H1 (cell line): ENCODE measurements at regions not wholly inside any gene's neighbourhood (a gene's known extent, or its start where the extent isn't known, plus 50 kb on each side); places are given as distances from the start of the nearest gene placed in this dataset.

Experiments used
- CTCF ChIA-PET: fragments of 300-600 bp; sonication (Branson Sonifier 250); formaldehyde crosslinking; loops from one replicate; lab custom pipeline; 2021; ENCODE audit not compliant: partially characterized antibody; lab: Charles Lee
- POLR2A ChIA-PET: fragments of 300-600 bp; sonication (Branson Sonifier 250); formaldehyde crosslinking; loops from one replicate; lab custom pipeline; 2021; ENCODE audit warnings: inconsistent platforms; ENCODE audit not compliant: partially characterized antibody; lab: Charles Lee
- DNase-seq, 2 experiments: peaks; one replicate each; pipeline versions ENCODE4 v3.0.0 to v3.0.0-alpha.2; 2010 to 2022; ENCODE audit warnings: low spot score in 2 of 2, low read depth in 1 of 2, mixed read lengths in 1 of 2
- FAIRE-seq: peaks from 2 replicates; lab custom pipeline; 2011; peaks lifted over from hg19 to GRCh38; lab: Jason Lieb, UNC
- H2AFZ ChIP-seq: 2 replicates; pipeline ENCODE4 v1.8.1; 2012; ENCODE audit warnings: low read length, inconsistent platforms
- H2AK5ac ChIP-seq: 2 replicates; pipeline ENCODE4 v1.6.1; 2013; ENCODE audit warnings: low read depth, low read length
- H2BK120ac ChIP-seq: replicated peaks from 2 replicates; pipeline ENCODE3; 2013; ENCODE audit warnings: low read depth, low read length, inconsistent platforms
- H2BK12ac ChIP-seq: 2 replicates; pipeline ENCODE4 v1.6.1; 2013; ENCODE audit warnings: low read depth, low read length
- H2BK15ac ChIP-seq: 2 replicates; pipeline ENCODE4 v1.6.1; 2013; ENCODE audit warnings: low read length
- H2BK20ac ChIP-seq: 2 replicates; pipeline ENCODE4 v1.6.1; 2013; ENCODE audit warnings: low read length
- H2BK5ac ChIP-seq: 2 replicates; pipeline ENCODE4 v1.6.1; 2013; ENCODE audit warnings: low read depth, low read length
- H3K14ac ChIP-seq: 2 replicates; pipeline ENCODE4 v1.6.1; 2013; ENCODE audit warnings: inconsistent platforms; ENCODE audit not compliant: insufficient read length
- H3K18ac ChIP-seq: 2 replicates; pipeline ENCODE4 v1.6.1; 2013; ENCODE audit warnings: low read length; ENCODE audit errors: extremely low read depth
- H3K23ac ChIP-seq: 2 replicates; pipeline ENCODE4 v1.6.1; 2013; ENCODE audit warnings: inconsistent platforms; ENCODE audit not compliant: insufficient read length
- H3K23me2 ChIP-seq: 2 replicates; pipeline ENCODE4 v1.6.1; 2013; ENCODE audit warnings: low read depth, low read length
- H3K27ac ChIP-seq: 2 replicates; pipeline ENCODE4 v1.6.1; 2011; ENCODE audit warnings: low read depth, low read length, inconsistent platforms
- H3K27me3 ChIP-seq, 4 experiments: replicated peaks in 1 of 4; 1 replicate in 1 of 4; 2 replicates in 3 of 4; pipeline versions ENCODE4 v1.6.1 to v1.8.1; 2011 to 2013; ENCODE audit warnings: low read length in 3 of 4, mild to moderate bottlenecking in 3 of 4, inconsistent platforms in 2 of 4, mixed read lengths in 2 of 4, moderate library complexity in 1 of 4; ENCODE audit not compliant: control insufficient read depth in 3 of 4, insufficient read depth in 3 of 4; ENCODE audit errors: extremely low read depth in 1 of 4
- H3K36me3 ChIP-seq, 4 experiments: 2 replicates each; pipeline versions ENCODE4 v1.6.1 to v1.8.1; 2011 to 2013; ENCODE audit warnings: mild to moderate bottlenecking in 4 of 4, low read length in 3 of 4, moderate library complexity in 2 of 4, control low read depth in 1 of 4, inconsistent platforms in 1 of 4; ENCODE audit not compliant: insufficient read depth in 4 of 4, control insufficient read depth in 2 of 4
- H3K4ac ChIP-seq: replicated peaks from 2 replicates; pipeline ENCODE3; 2013; ENCODE audit warnings: low read length, low read depth, mixed read lengths, inconsistent platforms; ENCODE audit not compliant: insufficient read length
- H3K4me1 ChIP-seq, 4 experiments: replicated peaks in 1 of 4; 1 replicate in 1 of 4; 2 replicates in 3 of 4; pipeline versions ENCODE4 v1.6.1 to v1.8.1; 2011 to 2013; ENCODE audit warnings: low read length in 3 of 4, inconsistent platforms in 2 of 4, mixed read lengths in 1 of 4; ENCODE audit not compliant: insufficient read depth in 4 of 4, control insufficient read depth in 3 of 4
- H3K4me2 ChIP-seq, 2 experiments: 2 replicates each; pipeline versions ENCODE4 v1.6.1 to v1.8.1; 2011 to 2013; ENCODE audit warnings: low read depth in 2 of 2, low read length in 2 of 2, control low read depth in 1 of 2, inconsistent platforms in 1 of 2, mild to moderate bottlenecking in 1 of 2; ENCODE audit not compliant: insufficient read depth in 1 of 2
- H3K4me3 ChIP-seq, 4 experiments: fragments of 200-600, 300-600 bp in 1 of 4; sonication (generic), shearing (Covaris generic), sonication (Bioruptor Twin) in 1 of 4; 2 replicates each; pipeline versions ENCODE4 v1.5.1 to v1.8.1; 2011 to 2016; ENCODE audit warnings: low read length in 4 of 4, low read depth in 3 of 4, control low read depth in 2 of 4, inconsistent platforms in 2 of 4, mild to moderate bottlenecking in 2 of 4, mixed read lengths in 1 of 4, moderate library complexity in 1 of 4; ENCODE audit not compliant: insufficient read depth in 2 of 4; ENCODE audit errors: extremely low read depth in 1 of 4
- H3K56ac ChIP-seq: replicated peaks from 2 replicates; pipeline ENCODE3; 2013; ENCODE audit warnings: low read depth, mild to moderate bottlenecking, mixed read lengths, low read length, inconsistent platforms; ENCODE audit not compliant: insufficient read length
- H3K79me1 ChIP-seq: 2 replicates; pipeline ENCODE4 v1.6.1; 2013; ENCODE audit warnings: low read depth, low read length, control low read depth
- H3K79me2 ChIP-seq, 2 experiments: 2 replicates each; pipeline versions ENCODE4 v1.6.1 to v1.8.1; 2012 to 2013; ENCODE audit warnings: low read length in 2 of 2, mild to moderate bottlenecking in 2 of 2, inconsistent platforms in 1 of 2; ENCODE audit not compliant: insufficient read depth in 2 of 2, control insufficient read depth in 1 of 2
- H3K9ac ChIP-seq, 4 experiments: replicated peaks in 1 of 4; 1 replicate in 1 of 4; 2 replicates in 3 of 4; pipeline versions ENCODE4 v1.6.1 to v1.8.1; 2011 to 2013; ENCODE audit warnings: low read depth in 3 of 4, low read length in 3 of 4, control low read depth in 2 of 4, mild to moderate bottlenecking in 2 of 4, moderate library complexity in 2 of 4, inconsistent platforms in 1 of 4; ENCODE audit errors: extremely low read depth in 1 of 4
- H3K9me3 ChIP-seq, 2 experiments: 2 replicates each; pipeline versions ENCODE4 v1.6.1 to v1.8.1; 2012 to 2013; ENCODE audit warnings: mild to moderate bottlenecking in 2 of 2, moderate library complexity in 2 of 2, control low read depth in 1 of 2, inconsistent platforms in 1 of 2, low read depth in 1 of 2, low read length in 1 of 2, mixed read lengths in 1 of 2; ENCODE audit not compliant: insufficient read depth in 2 of 2
- H4K20me1 ChIP-seq, 2 experiments: replicated peaks in 1 of 2; 2 replicates each; pipeline versions ENCODE3 to v1.8.1; 2011 to 2013; ENCODE audit warnings: inconsistent platforms in 2 of 2, low read length in 2 of 2, mild to moderate bottlenecking in 1 of 2; ENCODE audit not compliant: insufficient read depth in 2 of 2, control insufficient read depth in 1 of 2
- H4K5ac ChIP-seq: 2 replicates; pipeline ENCODE4 v1.6.1; 2013; ENCODE audit warnings: low read length, low read depth, mixed read lengths, inconsistent platforms; ENCODE audit not compliant: insufficient read length
- H4K8ac ChIP-seq: 2 replicates; pipeline ENCODE4 v1.8.0; 2013; ENCODE audit warnings: mild to moderate bottlenecking, moderate library complexity, low read length, inconsistent platforms; ENCODE audit not compliant: insufficient read depth; ENCODE audit errors: extremely low read depth
- H4K91ac ChIP-seq: replicated peaks from 2 replicates; pipeline ENCODE3; 2013; ENCODE audit warnings: low read length, mixed read lengths, inconsistent platforms; ENCODE audit not compliant: insufficient read length
- BACH1 ChIP-seq: IDR thresholded peaks from 2 replicates; pipeline ENCODE4 v1.6.1; 2012; ENCODE audit warnings: low read length, improper control_type of control experiment
- CEBPB ChIP-seq: IDR thresholded peaks from 2 replicates; pipeline ENCODE4 v1.6.1; 2012; ENCODE audit warnings: low read depth, low read length
- CREB1 ChIP-seq: IDR thresholded peaks from 2 replicates; pipeline ENCODE4 v1.6.1; 2012; ENCODE audit warnings: inconsistent platforms
- POU5F1 ChIP-seq: IDR thresholded peaks from 2 replicates; pipeline ENCODE4 v1.6.1; 2011; ENCODE audit warnings: low read depth, mild to moderate bottlenecking, low read length, moderate library complexity
- WGBS, 2 experiments: shearing (Covaris generic) in 1 of 2; methylation state at CpG; one replicate each; pipeline versions ENCODE4 v1.1.6 to v1.1.7; 2013 to 2015; ENCODE audit warnings: low lambda C conversion rate in 2 of 2, mixed read lengths in 2 of 2, inconsistent platforms in 1 of 2, low coverage in 1 of 2, missing lambda C conversion rate in 1 of 2; ENCODE audit not compliant: insufficient replicate concordance in 2 of 2, insufficient coverage in 1 of 2, insufficient read length in 1 of 2; ENCODE audit errors: extremely low coverage in 1 of 2, missing lambda C conversion rate in 1 of 2; 5-methylcytosine and 5-hydroxymethylcytosine counted together

DNA sequence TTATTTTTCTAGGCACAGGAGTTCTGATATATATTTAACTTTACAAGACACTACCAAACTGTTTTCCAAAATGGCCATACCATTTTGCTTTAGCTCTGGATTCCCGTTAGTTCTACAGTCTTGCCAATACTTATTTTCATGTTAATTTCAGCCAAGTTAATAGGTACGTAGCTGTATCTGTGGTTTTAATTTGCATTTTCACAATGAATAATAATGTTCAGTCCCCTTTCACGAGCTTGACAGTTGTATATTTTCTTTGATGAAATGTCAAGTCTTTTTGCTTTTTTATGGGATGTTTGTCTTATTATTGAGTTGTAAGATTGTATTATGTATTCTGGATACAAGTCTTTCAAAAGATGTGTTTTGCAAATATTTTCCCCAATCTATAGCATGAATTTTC, 50.6 kb upstream of the GALNT5 start:
- Histone ChIP-seq H3K27ac (no peak overlapping the region), H3K23ac (no peak overlapping the region), H3K23me2 (no peaks in the 10 kb centered on the region), H3K27me3 (no peaks in the 10 kb centered on the region), H3K9me3 (no peaks in the 10 kb centered on the region; a peak in 1 of 4 replicates), H3K4me1 (no peaks in the 10 kb centered on the region), H2AFZ (no peak overlapping the region), H2BK15ac (no peak overlapping the region), H4K5ac (no peak overlapping the region), H2BK5ac (no peak overlapping the region), H3K18ac (no peak overlapping the region), H2BK120ac (no peak overlapping the region), H3K56ac (no peak overlapping the region), H4K20me1 (no peaks in the 10 kb centered on the region), H3K4ac (no peak overlapping the region), H3K4me3 (no peak overlapping the region), H2BK12ac (no peak overlapping the region), H4K91ac (no peak overlapping the region), H4K8ac (no peak overlapping the region)
- WGBS, 2 experiments, result 76% methylated on average over 3 of the region's 3 CpGs; no CpG with 5 or more reads in 1 of the 2 experiments
- ChIA-PET POLR2A (no interaction called here), CTCF (interaction anchor here (1.3 kb wide), 1 partner anchor 100 kb away, joined by 3 read pairs; no protein-coding TSS in a partner anchor)
- no peak for TF ChIP-seq POU5F1
- no peak for TF ChIP-seq CREB1
- no peak for TF ChIP-seq BACH1
- TF ChIP-seq CEBPB, result no peak
- TF ChIP-seq, all 59 proteins: peak for 0
- Histone ChIP-seq H2BK20ac (no peak overlapping the region), H3K79me1 (no peaks in the 10 kb centered on the region), H3K14ac (no peak overlapping the region), H2AK5ac (no peak overlapping the region), H3K4me2 (no peak overlapping the region), H3K9ac (no peak overlapping the region), H3K36me3 (no peaks in the 10 kb centered on the region), H3K79me2 (no peaks in the 10 kb centered on the region)
- FAIRE-seq (no peak), DNase-seq (no peak)
